ENCODE measurements at regions not wholly inside any gene's neighbourhood (a gene's known extent, or its start where the extent isn't known, plus 50 kb on each side); places are given as distances from the start of the nearest gene placed in this dataset.

DNA sequence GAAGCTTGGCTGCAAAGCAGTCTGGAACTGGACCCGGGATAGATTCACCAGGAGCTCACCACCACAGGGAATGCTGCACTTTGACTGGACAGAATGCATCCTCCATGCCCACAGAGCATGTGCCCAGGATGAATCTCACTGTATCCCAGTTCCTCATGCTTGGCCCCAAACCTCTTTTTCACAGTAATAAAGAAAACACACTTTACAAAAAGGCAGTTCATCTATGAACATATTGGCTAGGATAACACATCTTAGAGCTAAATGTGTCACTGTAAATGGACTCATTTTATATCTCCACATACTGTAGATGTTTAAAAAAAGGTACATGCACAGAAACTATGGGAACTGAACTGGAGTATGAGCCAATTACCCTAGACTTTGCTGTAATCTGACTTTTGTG is 266.9 kb downstream of the TOX3 start:
- Histone ChIP-seq H3K4me3 (ENCODE audit: insufficient read depth, low read length) (no peak overlapping the region), H2AFZ (ENCODE audit: low read length) (no peak overlapping the region), H3K4me2 (ENCODE audit: insufficient read depth, low read length) (no peak overlapping the region), H3K27me3 (ENCODE audit: insufficient read depth, low read length) (no peaks in the 10 kb centered on the region), H3K9me3 (ENCODE audit: low read depth, low read length) (no peaks in the 10 kb centered on the region), H3K79me2 (ENCODE audit: insufficient read depth, low read length) (no peaks in the 10 kb centered on the region), H4K20me1 (ENCODE audit: insufficient read depth, low read length) (no peaks in the 10 kb centered on the region), H3K36me3 (ENCODE audit: insufficient read depth, low read length) (no peaks in the 10 kb centered on the region), H3K4me1 (ENCODE audit: insufficient read depth, low read length) (no peaks in the 10 kb centered on the region), H3K27ac (ENCODE audit: low read depth, low read length) (no peak overlapping the region)
- TF ChIP-seq, protein P1, sequence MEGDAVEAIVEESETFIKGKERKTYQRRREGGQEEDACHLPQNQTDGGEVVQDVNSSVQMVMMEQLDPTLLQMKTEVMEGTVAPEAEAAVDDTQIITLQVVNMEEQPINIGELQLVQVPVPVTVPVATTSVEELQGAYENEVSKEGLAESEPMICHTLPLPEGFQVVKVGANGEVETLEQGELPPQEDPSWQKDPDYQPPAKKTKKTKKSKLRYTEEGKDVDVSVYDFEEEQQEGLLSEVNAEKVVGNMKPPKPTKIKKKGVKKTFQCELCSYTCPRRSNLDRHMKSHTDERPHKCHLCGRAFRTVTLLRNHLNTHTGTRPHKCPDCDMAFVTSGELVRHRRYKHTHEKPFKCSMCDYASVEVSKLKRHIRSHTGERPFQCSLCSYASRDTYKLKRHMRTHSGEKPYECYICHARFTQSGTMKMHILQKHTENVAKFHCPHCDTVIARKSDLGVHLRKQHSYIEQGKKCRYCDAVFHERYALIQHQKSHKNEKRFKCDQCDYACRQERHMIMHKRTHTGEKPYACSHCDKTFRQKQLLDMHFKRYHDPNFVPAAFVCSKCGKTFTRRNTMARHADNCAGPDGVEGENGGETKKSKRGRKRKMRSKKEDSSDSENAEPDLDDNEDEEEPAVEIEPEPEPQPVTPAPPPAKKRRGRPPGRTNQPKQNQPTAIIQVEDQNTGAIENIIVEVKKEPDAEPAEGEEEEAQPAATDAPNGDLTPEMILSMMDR (IDR thresholded peaks at IDR 0.05; ENCODE audit: extremely low read depth, low read depth, low read length), result no peak
- no peak for DNase-seq (ENCODE audit: insufficient read length, low spot score, missing footprints)

DNA sequence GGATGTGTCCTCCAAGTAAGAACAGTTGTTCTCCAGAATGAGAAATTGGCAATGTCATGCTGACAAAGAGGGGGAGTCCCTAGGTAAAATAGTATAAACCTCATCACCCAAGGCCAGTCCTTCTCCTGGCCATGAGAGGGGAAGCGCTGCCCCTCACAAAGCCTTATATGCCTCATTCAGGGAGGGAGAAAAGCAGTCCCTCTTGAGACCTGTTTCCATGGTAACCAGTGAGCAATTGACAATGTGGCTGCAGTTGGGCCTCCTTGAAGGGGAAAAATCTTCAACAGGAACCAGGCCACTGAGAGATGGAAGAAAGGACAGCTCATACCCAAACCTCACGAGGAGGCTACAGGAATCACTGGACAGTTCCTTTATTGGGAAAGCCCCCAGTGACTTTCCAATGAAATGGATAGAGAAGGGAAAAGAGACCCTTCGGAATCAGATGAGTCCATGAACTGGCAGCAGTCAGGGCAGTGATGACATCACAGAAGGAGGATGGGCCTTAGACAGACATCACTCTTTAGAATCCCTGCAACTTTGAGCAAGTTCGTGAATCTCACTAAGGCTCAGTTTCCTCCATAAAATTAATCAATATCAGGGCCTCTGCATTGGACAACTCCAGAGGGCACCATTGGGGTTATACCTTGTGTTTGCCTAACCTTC is 275.7 kb downstream of the TOX3 start:
- Histone ChIP-seq H3K4me1 (ENCODE audit: insufficient read depth, low read length) (no peaks in the 10 kb centered on the region), H2AFZ (ENCODE audit: low read length) (no peak overlapping the region), H3K9me3 (ENCODE audit: low read depth, low read length) (no peaks in the 10 kb centered on the region), H3K79me2 (ENCODE audit: insufficient read depth, low read length) (no peaks in the 10 kb centered on the region), H4K20me1 (ENCODE audit: insufficient read depth, low read length) (no peaks in the 10 kb centered on the region), H3K27ac (ENCODE audit: low read depth, low read length) (no peak overlapping the region), H3K4me3 (ENCODE audit: insufficient read depth, low read length) (no peak overlapping the region), H3K4me2 (ENCODE audit: insufficient read depth, low read length) (no peak overlapping the region), H3K36me3 (ENCODE audit: insufficient read depth, low read length) (no peaks in the 10 kb centered on the region), H3K27me3 (ENCODE audit: insufficient read depth, low read length) (no peaks in the 10 kb centered on the region)
- TF ChIP-seq, protein P1 (IDR thresholded peaks at IDR 0.05; ENCODE audit: extremely low read depth, low read depth, low read length), result no peak
- no peak for DNase-seq (ENCODE audit: insufficient read length, low spot score, missing footprints)

DNA sequence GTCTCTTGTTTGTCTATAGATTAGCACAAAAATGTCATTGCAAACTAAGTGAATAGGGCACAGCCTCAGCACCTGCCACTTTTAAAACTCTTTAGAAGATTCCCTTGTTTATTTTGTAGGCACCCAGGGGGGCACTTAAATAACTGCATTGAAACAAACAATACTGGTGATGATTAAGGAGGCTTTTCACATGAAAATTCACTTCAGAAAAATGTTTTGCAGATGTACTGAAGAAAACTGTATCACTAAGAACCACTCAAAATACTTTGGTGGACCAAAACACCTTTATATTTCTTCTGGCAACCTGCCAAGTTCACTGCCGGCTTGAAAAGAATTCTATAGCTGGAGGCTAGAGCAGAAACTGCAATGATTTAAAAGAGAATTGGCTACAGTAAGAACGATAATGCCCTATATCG is 281.5 kb downstream of the TOX3 start:
- Histone ChIP-seq H3K79me2 (ENCODE audit: insufficient read depth, low read length) (no peaks in the 10 kb centered on the region), H3K4me1 (ENCODE audit: insufficient read depth, low read length) (no peaks in the 10 kb centered on the region), H3K4me3 (ENCODE audit: insufficient read depth, low read length) (no peak overlapping the region), H3K9me3 (ENCODE audit: low read depth, low read length) (no peaks in the 10 kb centered on the region), H3K27me3 (ENCODE audit: insufficient read depth, low read length) (no peaks in the 10 kb centered on the region), H3K27ac (ENCODE audit: low read depth, low read length) (no peak overlapping the region), H3K4me2 (ENCODE audit: insufficient read depth, low read length) (no peak overlapping the region), H2AFZ (ENCODE audit: low read length) (no peak overlapping the region), H4K20me1 (ENCODE audit: insufficient read depth, low read length) (no peaks in the 10 kb centered on the region), H3K36me3 (ENCODE audit: insufficient read depth, low read length) (no peaks in the 10 kb centered on the region)
- TF ChIP-seq, protein P1 (IDR thresholded peaks at IDR 0.05; ENCODE audit: extremely low read depth, low read depth, low read length), result no peak
- no peak for DNase-seq (ENCODE audit: insufficient read length, low spot score, missing footprints)

DNA sequence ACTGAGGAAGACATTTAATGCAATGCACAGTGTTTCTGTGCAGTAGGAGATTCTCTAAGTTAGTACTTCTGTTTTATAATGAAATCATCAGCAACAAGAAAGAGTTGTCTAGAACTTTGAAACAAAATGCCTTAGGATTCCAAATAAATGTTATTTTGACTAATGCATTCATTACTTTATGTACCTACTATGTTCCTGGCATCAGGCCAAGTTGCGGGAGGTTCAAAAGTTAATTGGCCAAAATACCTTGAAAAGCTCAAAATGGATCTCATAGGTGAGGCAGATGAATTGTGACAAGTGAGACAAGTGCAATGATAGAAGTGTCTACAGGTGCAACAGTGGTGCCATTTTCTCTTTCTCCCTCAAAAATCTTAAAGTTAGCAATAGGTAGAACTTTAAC is 289.4 kb downstream of the TOX3 start:
- Histone ChIP-seq H3K4me2 (ENCODE audit: insufficient read depth, low read length) (no peak overlapping the region), H2AFZ (ENCODE audit: low read length) (no peak overlapping the region), H3K4me1 (ENCODE audit: insufficient read depth, low read length) (no peaks in the 10 kb centered on the region), H3K9me3 (ENCODE audit: low read depth, low read length) (peaks cover 3% of the 10 kb centered on the region), H4K20me1 (ENCODE audit: insufficient read depth, low read length) (no peaks in the 10 kb centered on the region), H3K79me2 (ENCODE audit: insufficient read depth, low read length) (no peaks in the 10 kb centered on the region), H3K4me3 (ENCODE audit: insufficient read depth, low read length) (no peak overlapping the region), H3K27ac (ENCODE audit: low read depth, low read length) (no peak overlapping the region), H3K27me3 (ENCODE audit: insufficient read depth, low read length) (no peaks in the 10 kb centered on the region), H3K36me3 (ENCODE audit: insufficient read depth, low read length) (no peaks in the 10 kb centered on the region)
- DNase-seq (ENCODE audit: insufficient read length, low spot score, missing footprints), result no peak
- TF ChIP-seq, protein P1 (IDR thresholded peaks at IDR 0.05; ENCODE audit: extremely low read depth, low read depth, low read length), result no peak
